Stimulated activated naive CD4-positive, alpha-beta T cell treated with Interleukin-2 at 50 U/mL for 16 hours (primary cell): ENCODE measurements at regions not wholly inside any gene's neighbourhood (a gene's known extent, or its start where the extent isn't known, plus 50 kb on each side); places are given as distances from the start of the nearest gene placed in this dataset.

Source experiments
- DNase-seq: peaks from one replicate; lab custom pipeline; 2025; lab: John Stamatoyannopoulos, UW

GRCh38 chr5:117065800-117066199 lies 491.2 kb upstream of the SEMA6A start:
- DNase-seq = no peak

GRCh38 chr5:117065161-117065560 lies 490.5 kb upstream of the SEMA6A start:
- no peak for DNase-seq

GRCh38 chr5:117060099-117060498 lies 485.5 kb upstream of the SEMA6A start:
- no peak for DNase-seq

GRCh38 chr5:117058740-117059139 lies 484.1 kb upstream of the SEMA6A start:
- DNase-seq = no peak

GRCh38 chr5:117055517-117055916 lies 480.9 kb upstream of the SEMA6A start:
- DNase-seq = no peak

GRCh38 chr5:117054911-117055310 lies 480.3 kb upstream of the SEMA6A start:
- DNase-seq = no peak

GRCh38 chr5:117054141-117054540 lies 479.5 kb upstream of the SEMA6A start:
- DNase-seq = no peak

GRCh38 chr5:117041926-117042595 lies 467.4 kb upstream of the SEMA6A start:
- no peak for DNase-seq

- no peak for DNase-seq
These were observed 464.4 kb upstream of the SEMA6A start for GRCh38 chr5:117039035-117039434.

GRCh38 chr5:117027384-117027783 lies 452.8 kb upstream of the SEMA6A start:
- DNase-seq = no peak

- no peak for DNase-seq
These were observed 446.4 kb upstream of the SEMA6A start for GRCh38 chr5:117020999-117021398.

GRCh38 chr5:117013280-117013877 lies 438.8 kb upstream of the SEMA6A start:
- no peak for DNase-seq

- no peak for DNase-seq
These were observed 436.0 kb upstream of the SEMA6A start for GRCh38 chr5:117010574-117010973.

- DNase-seq = no peak
These were observed 423.4 kb upstream of the SEMA6A start for GRCh38 chr5:116998024-116998423.

- no peak for DNase-seq
These were observed 418.1 kb upstream of the SEMA6A start for GRCh38 chr5:116992681-116993080.

GRCh38 chr5:116989995-116990394 lies 415.4 kb upstream of the SEMA6A start:
- DNase-seq = no peak

GRCh38 chr5:116982035-116982434 lies 407.4 kb upstream of the SEMA6A start:
- DNase-seq = no peak

GRCh38 chr5:116980581-116980980 lies 406.0 kb upstream of the SEMA6A start:
- DNase-seq = no peak

GRCh38 chr5:116976767-116977166 lies 402.1 kb upstream of the SEMA6A start:
- no peak for DNase-seq

- DNase-seq = no peak
These were observed 396.5 kb upstream of the SEMA6A start for GRCh38 chr5:116971131-116971530.

- DNase-seq = no peak
These were observed 395.7 kb upstream of the SEMA6A start for GRCh38 chr5:116970318-116970717.

GRCh38 chr5:116964438-116964837 lies 389.8 kb upstream of the SEMA6A start:
- DNase-seq = no peak

- no peak for DNase-seq
These were observed 386.4 kb upstream of the SEMA6A start for GRCh38 chr5:116961021-116961420.

GRCh38 chr5:116959843-116960242 lies 385.2 kb upstream of the SEMA6A start:
- DNase-seq = no peak
